HL-60/S4 (cell line): ENCODE measurements at regions not wholly inside any gene's neighbourhood (a gene's known extent, or its start where the extent isn't known, plus 50 kb on each side); places are given as distances from the start of the nearest gene placed in this dataset.

ENCODE experiments used
- in situ Hi-C: fragments of 300-500 bp; cut with MboI; formaldehyde crosslinking; loops from 2 replicates; pipeline ENCODE4 v1.14.3; 2022; ENCODE audit warnings: low sequenced_read_pairs

- in situ Hi-C loops = no loop called here
Measured at GRCh38 chr12:92470608-92471021, 232.2 kb upstream of the PLEKHG7 start.

- in situ Hi-C loops = no loop called here
Measured at GRCh38 chr12:92469837-92470236, 233.0 kb upstream of the PLEKHG7 start.

- in situ Hi-C loops = no loop called here
Measured at GRCh38 chr12:92468358-92469020, 234.3 kb upstream of the PLEKHG7 start.

DNA sequence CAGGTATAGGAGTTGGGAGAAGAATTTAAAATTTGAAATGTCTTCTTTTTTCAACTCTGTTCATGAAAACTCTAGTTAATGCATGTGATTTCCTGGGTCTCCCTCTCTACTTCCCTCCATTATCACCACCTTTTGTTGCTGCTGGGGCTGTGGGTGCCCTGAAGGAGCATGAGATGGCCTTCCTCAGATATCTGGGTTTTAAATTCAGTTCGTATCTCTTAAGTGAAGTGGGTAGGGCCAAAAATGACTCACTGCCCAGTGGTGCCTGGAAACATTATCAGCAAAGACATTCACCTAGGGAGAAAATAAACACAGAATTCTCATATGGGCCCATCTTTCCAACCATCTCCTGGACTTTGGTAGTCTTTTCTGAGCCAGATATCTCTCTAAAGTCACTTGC, 234.9 kb upstream of the PLEKHG7 start:
- in situ Hi-C loops = no loop called here

GRCh38 chr12:92466391-92467305, 236.1 kb upstream of the PLEKHG7 start:
- in situ Hi-C loops = no loop called here

DNA sequence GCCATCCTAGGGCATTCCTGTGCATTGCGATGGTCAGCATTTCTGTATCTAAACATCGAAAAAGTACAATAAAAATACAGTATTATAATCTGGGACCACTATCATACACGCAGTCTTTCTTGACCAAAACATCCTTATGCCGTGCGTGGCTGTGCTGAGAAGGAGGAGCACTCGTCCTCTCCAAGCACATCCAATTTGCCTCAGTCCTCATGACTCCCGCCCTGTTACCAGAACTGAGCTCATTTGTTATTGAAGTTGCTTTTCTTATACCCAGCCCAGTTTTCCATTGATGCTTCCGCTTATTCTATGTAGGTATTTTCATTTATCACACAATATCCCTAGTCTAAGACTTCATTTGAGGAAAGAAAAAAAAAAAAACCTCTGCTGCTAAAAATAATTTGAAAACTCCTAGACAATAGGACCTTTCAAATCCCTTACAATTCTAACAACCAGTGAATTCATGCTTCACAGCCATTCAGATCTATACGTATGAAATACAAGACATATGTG, 236.9 kb upstream of the PLEKHG7 start:
- in situ Hi-C loops = no loop called here

GRCh38 chr12:92464911-92465310, 237.9 kb upstream of the PLEKHG7 start:
- in situ Hi-C loops = no loop called here

DNA sequence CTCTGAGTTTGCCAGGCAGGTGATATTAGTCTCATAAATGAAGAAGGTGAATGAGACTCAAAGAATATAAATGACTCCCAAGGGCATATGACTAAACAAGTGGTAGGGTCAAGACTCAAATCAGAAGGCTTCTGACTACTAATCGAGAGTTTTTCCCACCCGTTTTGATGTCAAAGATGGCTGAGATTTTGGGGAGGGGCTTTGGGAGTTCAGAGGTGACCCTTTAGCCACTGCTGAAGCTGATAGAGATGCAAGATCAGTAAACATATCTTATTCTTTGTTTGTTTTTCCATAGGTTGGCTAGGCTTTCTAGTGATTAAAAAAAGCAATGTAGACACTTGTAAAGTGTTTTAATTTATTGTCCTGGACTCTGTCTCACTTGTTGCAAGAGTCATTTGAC, 239.6 kb upstream of the PLEKHG7 start:
- in situ Hi-C loops = no loop called here

DNA sequence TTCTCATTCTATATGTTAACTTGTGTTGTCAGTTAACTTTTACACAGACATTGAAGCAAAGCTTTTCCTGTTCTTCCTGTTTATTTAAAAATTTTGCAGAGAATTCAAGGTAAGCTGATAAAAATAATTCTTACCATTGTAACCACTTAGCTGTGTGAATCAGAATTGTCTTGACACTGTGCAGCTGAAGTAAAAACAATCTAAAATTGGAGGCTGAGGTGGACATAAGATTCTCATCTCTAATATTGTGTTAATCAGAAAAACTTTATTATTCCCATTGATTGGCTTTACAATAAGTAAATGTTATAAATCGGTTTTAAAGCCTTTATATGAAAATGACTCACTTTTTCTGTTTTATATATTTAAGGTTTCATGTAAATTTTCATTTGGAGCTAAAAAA, 240.3 kb upstream of the PLEKHG7 start:
- in situ Hi-C loops = no loop called here

- in situ Hi-C loops = no loop called here
Measured at GRCh38 chr12:92462049-92462448, 240.7 kb upstream of the PLEKHG7 start.

DNA sequence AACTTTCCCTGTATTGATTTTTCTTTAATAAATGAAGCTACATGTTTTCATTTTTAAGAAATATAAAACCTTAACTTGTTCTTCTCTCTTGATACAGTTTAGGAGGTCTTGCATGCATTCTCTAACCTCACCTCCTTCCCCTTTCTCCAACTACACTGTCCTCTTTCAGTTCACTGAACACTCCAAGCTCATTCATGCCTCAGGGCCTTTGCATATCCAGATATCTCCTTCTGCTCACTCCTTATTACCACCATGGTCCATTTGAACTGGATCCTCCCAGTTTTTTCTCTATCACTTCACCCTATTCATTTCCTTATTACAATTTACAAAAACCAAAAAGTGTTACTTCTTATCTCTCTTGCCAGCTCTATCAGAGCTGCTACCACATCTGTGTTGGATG, 242.9 kb upstream of the PLEKHG7 start:
- in situ Hi-C loops = no loop called here

DNA sequence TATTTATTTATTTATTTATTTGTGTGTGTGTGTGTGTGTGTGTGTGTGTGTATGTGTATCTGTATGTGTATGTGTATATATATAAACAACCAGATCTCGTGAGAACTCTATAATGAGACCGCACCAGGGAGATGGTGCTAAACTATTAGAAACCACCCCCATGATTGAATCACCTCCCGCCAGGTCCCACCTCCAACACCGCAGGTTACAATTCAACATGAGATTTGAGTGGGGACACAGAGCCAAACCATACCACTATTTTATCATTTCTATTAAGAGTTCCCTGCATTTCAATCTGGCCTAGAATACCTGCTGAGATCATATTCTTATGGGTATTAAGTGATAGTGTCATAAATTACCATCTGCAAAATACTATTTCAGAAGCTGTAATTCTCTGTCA, 243.8 kb upstream of the PLEKHG7 start:
- in situ Hi-C loops = no loop called here

- in situ Hi-C loops = no loop called here
Measured at GRCh38 chr12:92457458-92458180, 245.2 kb upstream of the PLEKHG7 start.

DNA sequence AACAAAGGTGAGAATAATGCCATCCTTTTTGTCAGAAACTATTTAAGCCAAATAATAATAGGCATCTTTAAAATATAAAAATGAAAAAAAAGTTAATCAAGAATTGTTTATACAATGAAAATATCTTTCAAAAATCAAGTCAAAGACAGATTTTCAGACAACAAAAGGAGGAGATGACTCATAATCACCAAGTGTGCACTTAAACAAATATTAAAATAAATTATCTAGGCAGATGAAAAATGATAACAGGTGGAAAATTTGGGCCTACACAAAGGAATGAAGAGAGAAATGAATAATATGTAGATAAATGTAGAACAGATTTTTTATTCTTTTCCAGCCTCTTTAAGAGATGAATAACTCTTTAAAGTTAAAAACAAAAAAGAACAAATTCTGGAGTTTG, 250.0 kb upstream of the PLEKHG7 start:
- in situ Hi-C loops = no loop called here

DNA sequence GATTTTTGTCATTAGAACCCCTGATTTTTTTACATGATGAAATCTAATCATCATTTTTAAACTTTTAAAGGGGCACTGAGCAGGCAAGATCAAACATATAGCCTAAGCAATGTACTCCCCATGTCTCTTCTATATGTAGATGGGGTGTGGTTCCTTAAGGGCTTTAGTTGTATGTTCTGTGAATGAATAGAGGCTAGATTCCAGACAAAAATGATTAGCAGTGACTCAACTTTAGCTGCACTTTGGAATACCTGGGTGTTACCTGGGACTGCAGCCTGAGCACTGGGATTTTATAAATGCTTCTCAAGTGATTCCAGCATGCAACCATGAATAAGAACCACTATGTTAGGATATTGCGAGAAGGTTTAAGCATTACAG, 256.7 kb upstream of the PLEKHG7 start:
- in situ Hi-C loops = no loop called here

GRCh38 chr12:92445253-92446082, 257.3 kb upstream of the PLEKHG7 start:
- in situ Hi-C loops = no loop called here

- in situ Hi-C loops = no loop called here
Measured at GRCh38 chr12:92444763-92445162, 258.0 kb upstream of the PLEKHG7 start.

DNA sequence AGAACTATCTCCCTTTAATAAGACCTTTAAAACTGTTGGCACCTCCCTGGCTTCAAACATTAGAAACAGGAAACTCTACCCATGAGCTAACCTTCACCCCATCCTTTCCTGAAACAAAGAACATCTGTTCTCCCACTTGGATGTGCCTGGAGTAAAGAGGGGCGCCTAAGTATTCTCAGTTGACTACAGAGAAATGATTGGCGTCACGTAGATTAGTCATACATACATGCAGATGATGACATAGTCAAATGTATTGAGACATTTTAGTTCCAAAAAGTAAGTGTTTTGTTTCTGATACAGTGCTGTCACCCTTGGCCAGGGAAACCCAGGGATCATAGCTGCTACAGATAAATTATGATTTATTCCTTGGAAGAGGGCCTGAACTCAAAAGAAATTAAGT, 260.0 kb upstream of the PLEKHG7 start:
- in situ Hi-C loops = no loop called here

DNA sequence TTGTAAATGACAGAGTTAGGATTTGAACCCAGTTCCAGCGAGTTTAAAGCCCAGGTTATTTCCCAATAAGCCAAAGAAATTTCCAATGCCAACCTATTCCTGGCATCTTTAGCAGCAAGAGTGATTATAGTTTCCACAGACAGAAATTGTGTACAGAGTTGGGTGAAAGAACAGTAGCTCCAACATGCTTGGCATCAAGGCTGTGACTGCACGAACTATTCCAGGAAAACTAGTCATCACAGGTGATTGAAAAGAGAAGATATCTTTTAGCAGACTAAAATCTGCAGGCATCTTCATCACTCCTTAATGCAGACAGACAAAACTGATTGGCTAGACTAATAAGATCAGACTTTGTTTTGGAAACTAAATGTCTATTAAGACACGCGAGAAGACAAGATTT, 262.7 kb upstream of the PLEKHG7 start:
- in situ Hi-C loops = no loop called here

DNA sequence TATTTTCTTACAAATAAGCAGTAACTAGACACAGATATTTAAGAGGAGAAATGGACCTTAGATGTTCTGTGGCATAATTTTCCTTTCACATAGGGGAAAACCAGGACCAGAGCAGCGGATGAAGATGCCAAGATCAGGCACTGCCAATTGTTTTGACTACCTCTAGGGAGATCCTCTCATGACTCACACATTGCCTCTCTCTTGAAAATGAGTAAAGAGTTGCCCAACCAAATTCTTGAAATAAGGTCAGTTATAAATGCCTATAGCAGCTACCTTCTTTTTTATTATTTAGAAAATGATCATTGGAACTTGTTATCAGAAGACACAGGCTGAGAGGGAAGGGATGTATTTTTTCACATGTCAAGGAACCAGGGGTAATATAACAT, 263.4 kb upstream of the PLEKHG7 start:
- in situ Hi-C loops = no loop called here
